HG02870 (cell line): ENCODE measurements at regions not wholly inside any gene's neighbourhood (a gene's known extent, or its start where the extent isn't known, plus 50 kb on each side); places are given as distances from the start of the nearest gene placed in this dataset.
"Not testable (repeated sequence)": the region's sequence is repeated elsewhere in the genome, so short reads cannot be mapped to it uniquely, and the experiment has no call there.

Experiments
- ATAC-seq: cut with Tn5 transposase; IDR thresholded peaks from one replicate; pipeline ENCODE4 v1.9.1; 2021; ENCODE audit warnings: mild to moderate bottlenecking, moderate library complexity; ENCODE audit not compliant: unreplicated experiment

DNA sequence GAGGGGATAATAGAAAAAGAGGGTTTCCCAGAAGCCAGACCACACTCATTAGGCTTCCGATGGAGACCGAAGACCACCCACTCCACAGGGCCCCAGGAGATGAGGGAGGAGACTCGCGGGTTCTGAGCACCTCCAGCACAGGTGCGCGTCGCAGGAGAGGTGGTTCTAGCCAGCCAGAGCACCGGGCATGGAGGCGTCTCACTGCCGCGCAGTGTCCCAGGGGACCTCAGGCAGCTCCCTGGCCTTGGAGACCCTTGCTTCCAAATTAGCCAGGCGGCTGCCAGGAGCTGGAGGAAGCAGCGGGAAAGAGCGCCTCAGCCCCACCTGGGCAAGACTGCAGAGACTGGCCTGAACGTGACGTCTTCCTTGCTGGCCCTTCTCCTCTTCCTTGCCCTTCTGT, 115.4 kb upstream of the FBXL7 start:
- ATAC-seq = no peak

DNA sequence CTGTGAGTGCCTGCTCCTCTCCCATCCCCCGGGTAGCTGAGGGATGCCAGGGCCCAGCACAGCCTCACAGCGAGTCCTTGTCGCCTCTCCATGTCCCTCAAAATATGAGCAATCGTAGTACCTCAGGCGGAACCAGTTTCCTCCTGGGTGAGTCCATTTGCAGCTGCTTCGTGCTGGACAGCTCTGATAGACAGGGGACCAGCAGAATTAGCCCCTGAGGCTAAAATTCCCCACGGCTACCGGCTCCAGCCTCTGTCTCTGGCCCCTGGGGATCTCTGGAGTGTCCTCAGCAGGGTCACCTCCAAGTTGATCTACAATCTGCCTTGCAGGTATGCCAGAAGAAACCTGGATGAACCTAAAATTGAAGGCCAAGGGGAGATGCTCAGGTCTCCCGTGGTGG, 115.8 kb upstream of the FBXL7 start:
- ATAC-seq = no peak

DNA sequence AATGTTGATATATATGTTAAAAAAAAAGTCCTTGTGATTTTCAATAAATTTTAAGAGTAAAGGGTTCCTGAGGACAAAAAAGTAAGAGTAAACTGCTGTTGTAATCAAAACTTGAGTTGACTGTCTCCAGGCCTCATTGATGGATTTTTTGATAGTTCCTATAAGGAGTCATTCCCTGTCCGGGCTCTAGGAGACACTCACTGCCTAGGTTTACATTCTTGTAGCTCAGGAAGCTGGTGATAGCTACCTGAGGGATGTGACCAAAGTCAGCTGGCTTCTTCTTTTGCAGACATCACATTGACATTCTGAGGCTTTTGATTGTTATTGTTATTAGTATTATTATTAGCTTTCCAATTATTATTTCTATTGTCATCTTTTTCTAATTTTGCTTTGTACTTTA, 116.5 kb upstream of the FBXL7 start:
- no peak for ATAC-seq

DNA sequence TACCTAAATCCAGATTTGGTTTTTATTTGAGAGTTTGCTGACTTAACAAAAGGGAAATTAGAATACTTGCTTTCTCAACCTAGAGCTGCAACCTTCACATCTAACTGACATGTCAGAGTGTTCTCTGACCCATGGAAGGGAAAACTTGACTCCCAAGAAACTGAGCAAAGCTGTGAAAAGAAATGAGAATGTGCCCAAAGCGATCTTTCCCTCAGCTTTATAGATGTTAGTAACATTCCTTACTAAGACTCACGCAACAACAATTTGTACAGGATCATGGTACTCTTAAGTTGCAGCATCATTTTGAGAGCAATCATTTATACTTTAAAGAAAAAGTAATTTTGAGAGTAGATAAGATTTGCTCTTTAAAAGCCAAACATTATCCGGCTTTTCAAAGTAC, 117.0 kb upstream of the FBXL7 start:
- ATAC-seq = no peak

DNA sequence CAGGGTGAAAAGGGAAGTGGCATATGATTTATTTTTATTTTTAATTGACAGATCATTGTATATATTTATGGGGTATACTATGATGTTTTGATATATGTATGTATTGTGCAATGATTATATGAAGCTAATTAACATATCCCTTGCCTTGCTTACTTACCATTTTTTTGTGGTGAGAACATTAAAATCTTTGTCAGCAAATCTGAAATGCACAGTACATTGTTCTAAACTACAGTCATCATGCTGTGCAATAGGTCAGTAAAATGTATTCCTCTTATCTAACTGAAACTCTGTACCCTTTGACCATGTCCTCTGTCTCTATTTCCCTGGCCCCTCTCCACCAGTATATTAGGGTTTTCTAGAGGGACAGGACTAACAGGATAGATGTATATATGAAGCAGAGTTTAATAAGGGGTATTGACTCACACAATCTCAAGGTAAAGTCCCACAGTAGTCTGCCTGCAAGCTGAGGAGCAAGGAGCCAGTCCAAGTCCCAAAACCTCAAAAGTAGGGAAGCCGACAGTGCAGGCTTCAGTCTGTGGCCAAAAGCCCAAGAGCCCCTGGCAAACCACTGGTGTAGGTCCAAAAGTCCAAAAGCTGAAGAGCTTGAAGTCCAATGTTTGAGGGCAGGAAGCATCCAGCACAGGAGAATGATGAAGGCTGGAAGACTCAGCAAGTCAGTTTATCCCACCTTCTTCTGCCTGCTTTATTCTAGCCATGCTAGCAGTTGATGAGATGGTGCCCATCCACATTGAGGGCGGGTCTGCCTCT, 122.2 kb upstream of the FBXL7 start:
- ATAC-seq = no peak

DNA sequence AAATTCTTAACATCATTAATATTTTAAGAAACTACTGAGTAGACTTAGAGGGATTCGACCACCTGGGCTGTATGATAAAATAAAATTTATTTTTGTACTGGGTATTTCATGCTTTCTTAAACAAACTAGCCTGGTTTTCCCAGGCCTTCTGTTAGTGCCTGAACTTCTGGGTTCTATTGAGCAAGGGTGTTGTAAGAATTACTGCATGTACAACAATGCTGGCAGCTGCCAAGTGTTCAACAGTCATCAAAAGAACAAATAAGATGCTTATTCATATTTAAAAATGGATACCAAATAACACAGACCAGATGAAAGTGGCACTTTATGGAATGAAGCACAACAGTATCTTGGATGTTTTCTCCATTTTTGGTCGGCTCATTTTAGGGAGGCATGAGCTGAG, 123.2 kb upstream of the FBXL7 start:
- ATAC-seq = no peak

DNA sequence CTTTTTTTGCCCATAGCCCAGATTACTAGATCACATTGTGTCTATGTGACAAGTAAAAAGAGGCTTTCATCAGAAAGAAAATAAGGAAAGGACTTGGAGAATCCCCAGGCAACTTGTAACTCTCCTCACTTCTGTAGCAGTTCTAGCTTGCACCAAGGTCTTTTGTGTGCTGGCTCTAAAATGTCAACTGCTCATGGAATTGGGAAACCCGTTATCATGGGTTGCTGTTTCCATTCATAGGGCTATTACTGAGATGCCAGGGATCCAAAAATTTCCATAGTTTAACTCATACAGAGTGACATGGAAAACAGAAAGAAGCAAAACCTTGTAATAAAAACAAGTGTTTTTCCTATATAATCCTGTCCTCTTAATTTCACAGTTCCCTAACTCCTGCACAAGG, 123.9 kb upstream of the FBXL7 start:
- no peak for ATAC-seq

DNA sequence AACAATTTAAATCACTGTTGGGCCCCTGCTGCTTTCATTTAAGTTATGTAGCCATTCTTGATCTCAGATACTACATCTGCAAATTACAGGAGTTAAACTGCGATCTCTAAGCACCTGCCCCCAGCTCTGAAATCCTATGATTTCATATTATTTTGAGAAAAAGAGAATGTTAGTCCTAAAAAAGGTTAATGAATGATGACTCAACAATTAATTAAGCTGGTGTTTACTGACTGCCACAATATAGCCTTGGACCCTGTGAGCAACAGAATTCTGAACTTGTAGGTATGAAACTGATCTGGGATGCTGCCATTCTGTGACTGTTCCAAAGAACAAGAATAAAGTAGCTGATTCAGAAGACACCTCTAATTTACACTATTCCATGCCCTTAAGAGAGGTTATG, 124.4 kb upstream of the FBXL7 start:
- ATAC-seq = no peak

DNA sequence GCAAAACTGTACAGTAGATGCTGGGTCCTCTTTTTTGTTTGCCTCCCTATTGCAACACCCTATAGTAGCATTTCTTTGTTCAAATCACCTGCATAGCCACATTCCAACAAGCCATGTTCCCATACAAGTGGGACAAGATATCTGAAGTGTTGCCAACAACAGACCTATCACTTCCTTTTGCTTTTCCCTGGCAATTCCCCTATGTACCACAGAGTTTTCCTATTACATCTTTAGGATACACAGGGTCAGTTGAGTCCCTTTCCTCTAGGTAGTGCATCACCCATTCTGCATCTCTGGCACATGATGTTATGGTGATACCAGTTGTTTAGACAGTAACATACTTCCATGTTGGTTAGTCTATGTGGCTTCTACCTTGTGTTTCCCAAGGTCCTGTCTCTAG, 125.1 kb upstream of the FBXL7 start:
- no peak for ATAC-seq

DNA sequence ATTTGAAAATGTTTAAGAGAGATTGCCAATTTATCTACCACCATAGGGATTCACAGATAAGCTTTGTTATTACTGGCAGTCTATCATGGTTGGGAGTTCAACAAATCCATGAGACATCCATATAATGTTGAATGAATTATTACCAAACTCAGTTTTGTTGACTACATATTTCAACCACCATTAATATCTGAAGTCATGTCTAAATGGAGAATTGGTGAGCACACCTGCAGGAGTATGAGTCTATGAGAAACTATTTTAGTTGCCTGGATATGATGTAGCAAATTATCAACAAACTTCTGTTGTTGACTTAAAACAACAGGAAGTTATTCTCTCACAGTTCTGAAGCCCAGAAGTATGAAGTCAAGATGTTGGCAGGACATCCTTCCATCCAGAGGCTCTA, 126.8 kb upstream of the FBXL7 start:
- no peak for ATAC-seq

DNA sequence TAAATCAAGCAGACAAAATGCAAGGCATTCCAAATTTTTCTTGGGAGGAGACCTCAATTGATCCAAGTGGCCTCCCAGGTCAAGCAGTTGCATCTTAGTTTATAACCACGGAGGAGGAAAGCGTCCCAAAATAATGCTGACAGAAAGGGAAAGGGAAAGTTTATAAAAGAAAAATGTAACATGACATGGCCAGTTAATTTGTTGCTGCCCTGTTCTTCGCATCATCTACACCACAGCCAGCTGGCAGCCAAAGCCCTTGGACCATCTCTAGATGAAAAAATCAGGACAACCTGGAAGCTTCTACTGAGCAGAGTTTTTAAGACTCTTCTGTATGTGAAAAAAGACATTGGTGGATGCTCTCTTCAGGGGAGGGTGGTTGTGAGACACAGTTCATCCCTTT, 128.8 kb upstream of the FBXL7 start:
- no peak for ATAC-seq

DNA sequence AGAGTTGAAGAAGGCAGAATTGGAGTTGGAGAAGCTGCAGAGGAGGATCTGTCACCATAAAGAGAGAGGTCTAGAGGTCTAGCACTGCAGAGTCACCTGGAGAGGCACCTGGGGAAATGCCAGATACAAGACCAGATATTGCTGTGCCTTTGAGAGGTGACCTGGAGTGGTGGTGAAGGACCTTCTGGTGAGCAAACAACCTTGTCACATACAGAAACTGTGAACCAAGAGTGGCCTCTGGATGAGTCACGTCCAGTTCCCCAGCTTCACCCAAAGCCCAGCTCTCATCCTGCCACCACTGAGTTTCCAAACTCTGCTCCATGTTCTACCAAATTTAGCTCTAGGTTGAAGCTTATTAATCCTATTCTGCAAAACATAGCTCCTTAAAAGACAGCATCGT, 131.1 kb upstream of the FBXL7 start:
- no peak for ATAC-seq

DNA sequence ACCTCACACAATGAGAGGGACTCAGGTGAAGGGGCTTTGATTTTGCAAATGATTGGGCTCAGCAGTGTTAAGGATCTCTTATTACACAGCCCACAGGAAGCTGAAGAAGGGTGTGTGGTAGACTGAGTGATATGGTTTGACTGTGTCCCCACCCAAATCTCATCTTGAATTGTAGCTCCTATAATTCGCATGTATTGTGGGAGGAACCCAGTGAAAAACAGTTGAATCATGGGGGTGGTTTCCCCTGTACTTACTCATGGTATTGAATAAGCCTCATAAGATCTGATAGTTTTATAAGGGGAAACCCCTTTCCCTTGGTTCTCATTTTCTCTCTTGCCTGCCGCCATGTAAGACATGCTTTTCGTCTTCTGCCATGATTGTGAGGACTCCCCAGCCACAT, 132.5 kb upstream of the FBXL7 start:
- no peak for ATAC-seq

DNA sequence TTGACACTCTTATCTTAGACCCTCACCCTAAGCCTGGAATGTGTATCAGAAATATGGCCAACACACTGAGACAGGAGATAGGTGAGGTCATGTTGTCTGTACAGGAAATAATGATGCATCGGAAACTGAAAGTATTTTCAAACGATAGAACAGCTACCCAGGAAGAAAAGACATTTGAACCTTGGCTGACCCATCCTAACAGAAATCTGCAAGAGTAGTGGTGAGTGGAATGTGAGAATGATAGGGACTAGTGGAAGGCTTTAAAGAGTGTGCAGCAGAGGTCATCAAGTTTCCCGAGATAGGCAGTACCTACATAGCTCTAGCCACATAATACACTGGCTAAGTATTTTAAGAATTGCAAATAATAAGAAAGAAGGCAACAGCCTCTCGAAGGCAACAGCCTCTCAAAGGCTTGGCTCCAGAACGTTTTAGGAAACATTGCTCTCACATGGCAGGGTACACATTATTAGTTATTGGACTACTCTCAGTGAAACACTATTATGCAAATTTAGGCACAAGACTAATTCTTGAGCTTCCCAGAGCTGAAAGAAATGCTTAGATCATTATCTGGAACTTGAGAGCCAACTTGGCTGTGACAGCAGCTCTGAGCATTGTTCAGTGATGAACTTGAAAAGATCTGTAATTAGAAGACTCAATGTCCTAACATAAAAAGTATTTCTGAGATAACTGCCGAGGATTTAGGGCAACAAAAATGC, 133.1 kb upstream of the FBXL7 start:
- no peak for ATAC-seq

DNA sequence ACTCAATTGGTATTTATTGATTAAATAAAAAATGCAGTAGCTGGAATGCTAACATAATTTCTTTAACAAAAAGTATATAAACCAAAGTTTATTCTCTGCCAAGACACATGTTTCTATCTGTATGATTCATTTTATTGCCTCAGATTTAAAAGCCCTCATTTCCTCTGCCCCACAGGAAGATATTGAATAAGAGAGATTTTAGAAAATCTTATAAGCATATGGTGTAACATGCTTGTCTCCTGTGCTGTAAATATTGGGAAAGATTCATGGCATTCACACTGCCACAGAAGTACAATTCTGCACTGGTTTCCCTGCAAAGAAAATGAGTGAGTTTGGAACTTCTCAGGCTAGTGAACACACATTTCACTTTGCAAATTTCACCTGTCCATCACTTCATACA, 134.9 kb upstream of the FBXL7 start:
- ATAC-seq = no peak

DNA sequence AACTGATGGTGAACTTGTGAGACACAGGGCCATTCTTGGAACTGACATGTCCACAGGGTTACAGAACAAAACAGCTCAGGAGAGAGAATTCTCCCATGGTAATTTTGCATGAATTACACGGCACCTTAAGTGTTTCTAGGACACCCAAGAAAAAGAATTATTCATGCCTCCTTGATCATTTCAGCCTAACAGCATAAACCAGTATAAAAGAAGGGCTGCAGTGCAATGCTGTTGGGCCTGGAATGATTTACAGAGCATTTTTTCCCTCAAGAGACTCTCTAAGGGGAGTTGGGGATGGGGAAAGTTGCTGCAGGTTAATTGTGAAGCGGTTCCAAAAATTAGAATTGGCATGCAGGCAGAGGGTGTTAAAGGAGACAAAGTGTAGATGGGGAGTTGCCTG, 136.4 kb upstream of the FBXL7 start:
- no peak for ATAC-seq

DNA sequence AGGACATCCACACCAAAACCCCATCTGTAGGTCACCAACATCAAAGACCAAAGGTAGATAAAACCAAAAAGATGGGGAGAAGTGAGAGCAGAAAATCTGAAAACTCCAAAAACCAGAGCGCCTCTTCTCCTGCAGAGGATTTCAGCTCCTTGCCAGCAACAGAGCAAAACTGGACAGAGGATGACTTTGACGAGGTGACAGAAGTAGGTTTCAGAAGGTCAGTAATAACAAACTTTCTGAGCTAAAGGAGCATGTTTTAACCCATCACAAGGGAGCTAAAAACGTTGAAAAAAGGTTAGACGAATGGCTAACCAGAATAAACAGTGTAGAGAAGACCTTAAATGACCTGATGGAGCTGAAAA, 142.9 kb upstream of the FBXL7 start:
- ATAC-seq = not testable (repeated sequence)

DNA sequence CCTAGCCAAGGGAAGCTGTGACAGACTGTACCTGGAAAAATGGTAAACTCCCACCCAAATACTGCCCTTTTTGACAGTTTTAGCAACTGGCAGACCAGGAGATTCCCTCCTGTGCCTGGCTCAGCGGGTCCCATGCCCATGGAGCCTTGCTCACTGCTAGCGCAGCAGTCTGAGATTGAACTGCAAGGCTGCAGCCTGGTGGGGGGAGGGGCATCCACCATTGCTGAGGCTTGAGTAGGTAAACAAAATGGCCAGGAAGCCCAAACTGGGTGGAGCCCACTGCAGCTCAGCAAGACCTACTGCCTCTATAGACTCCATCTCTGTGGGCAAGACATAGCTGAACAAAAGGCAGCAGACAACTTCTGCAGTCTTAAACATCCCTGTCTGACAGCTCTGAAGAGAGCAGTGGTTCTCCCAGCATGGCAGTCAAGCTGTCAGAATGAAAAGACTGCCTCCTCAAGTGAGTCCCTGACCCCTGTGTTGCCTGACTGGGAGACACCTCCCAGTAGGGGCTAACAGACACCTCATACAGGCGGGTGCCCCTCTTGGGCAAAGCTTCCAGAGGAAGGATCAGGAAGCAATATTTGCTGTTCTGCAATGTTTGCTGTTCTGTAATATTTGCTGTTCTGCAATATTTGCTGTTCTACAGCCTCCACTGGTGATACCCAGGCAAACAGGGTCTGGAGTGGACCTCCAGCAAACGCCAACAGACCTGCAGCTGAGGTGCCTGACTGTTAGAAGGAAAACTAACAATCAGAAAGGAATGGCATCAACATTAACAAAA, 143.5 kb upstream of the FBXL7 start:
- not testable (repeated sequence) for ATAC-seq

DNA sequence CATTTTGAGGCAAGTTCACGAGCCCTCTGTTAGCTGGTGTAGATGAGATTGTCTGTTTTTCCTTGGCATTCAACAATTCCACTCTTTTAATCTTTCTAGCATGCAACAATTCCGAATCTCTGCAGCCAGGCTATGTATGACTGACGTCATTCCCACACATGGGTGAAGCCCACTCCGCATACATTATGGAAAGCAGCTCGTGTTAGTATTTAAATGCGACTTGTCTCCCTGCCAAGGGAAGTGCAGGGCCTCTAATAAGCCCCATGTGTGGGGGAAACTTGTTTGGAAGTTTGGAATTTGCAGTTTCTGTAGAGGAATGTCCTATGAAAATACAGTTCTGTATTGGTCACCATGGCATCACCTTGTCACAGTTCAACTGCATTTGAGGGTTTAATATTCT, 146.0 kb upstream of the FBXL7 start:
- no peak for ATAC-seq

DNA sequence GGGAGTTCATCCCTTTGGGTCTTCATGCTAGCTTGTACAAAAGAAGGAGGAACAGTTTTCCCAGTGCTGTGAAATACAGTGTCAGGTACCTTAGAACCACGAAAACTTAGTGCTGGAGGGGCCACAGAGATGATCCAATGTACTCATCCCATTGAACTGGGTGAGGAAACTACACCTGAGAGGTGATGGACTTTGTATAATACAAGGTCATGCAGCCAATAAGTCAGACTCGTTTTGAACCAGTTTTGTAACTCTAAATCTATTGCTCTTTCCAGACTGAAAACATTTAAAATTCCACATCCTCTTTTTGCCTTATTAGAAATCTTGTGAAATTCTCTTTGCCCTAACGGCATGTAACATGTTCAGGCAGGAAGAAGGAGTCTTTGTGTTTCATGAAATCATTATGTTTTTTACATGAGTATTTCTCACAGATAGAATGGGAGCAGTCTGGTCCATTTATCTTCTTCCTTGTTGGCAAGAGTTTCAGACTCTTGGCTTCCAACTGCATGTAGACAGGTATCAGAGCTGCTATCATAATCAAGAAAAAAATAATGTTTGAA, 146.8 kb upstream of the FBXL7 start:
- ATAC-seq = no peak

DNA sequence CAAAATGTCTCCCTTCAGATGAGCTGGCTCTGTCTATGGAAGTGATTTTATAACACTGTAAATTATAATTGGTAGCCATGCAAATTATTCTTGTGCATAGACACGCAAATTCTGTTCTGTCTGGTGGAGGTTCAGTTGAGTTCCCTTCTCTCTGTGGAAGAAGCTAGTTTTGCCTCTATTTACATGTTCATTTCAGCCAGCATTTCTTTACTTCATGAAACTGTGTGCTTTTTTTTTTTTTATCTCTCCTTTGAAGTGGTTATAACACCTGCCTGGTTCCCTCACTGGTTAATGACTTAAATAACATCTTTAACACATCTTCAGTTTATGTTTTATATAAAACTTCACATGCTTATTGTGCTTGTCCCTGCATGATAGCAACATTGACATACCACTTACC, 149.4 kb upstream of the FBXL7 start:
- ATAC-seq = no peak

DNA sequence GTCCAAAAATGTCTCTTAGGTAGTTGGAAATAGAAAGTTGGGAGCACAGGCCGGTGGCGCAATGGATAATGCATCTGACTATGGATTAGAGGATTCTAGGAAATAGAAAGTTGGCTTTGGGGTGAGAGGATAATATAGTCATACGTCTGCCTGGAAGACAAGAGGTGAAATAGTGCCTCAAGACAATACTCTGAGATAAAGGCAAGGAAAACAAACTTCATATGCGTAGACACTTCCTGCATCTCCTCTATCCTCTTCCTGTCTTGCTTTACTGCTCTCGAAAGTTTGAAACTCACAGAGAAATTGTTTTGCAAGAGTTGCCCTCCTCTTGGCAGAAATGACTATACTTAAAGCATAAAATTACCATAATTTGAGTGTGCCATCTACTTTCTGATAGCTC, 153.2 kb upstream of the FBXL7 start:
- no peak for ATAC-seq
